Fibroblast of skin of scalp (primary cell): ENCODE measurements at regions not wholly inside any gene's neighbourhood (a gene's known extent, or its start where the extent isn't known, plus 50 kb on each side); places are given as distances from the start of the nearest gene placed in this dataset.
A peak's percentile ranks its signal among the peaks of the same experiment; 100 is the strongest.
"Not testable (repeated sequence)": the region's sequence is repeated elsewhere in the genome, so short reads cannot be mapped to it uniquely, and the experiment has no call there.

Experiments
- DNase-seq: peaks from one replicate; pipeline ENCODE4 v3.0.0-alpha.2; 2013

DNA sequence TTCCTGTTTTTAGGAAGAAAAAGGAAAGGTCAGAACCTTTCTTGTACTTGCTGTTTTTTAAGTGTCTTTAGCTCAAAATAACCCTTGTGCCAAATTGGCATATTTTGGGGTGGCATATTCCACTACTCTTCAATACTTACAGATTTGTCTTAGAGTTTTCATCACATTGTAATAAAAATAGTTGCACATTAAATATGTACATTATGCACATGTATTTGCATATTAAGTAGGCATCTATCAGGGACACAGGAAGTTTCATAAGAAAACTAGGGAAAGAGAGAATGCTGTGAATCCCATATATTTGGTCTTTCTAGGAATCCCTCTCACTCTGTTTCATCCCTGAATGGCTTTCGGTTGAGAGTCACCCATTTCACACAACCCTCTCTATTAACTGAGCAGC is 139.6 kb downstream of the LARP7 start:
- DNase-seq = no peak

DNA sequence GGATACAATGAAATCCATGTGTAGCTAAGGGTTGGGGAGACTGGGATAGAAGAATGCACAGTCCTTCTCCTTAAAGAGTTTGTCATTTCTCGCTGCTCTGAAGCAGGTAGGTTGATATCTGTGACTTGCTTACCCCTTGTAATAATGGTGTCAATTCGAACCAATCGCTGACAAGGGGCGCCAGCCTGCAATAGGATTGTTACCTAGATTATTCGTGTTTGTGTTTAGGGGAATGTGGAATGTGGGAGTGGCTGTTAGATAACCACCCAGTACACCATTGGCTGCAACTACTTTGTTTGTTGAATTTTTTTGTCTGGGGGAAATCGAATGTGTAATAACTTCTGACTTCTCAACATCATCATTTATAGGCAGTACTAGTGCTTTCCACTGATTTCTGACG is 141.6 kb downstream of the LARP7 start:
- no peak for DNase-seq

DNA sequence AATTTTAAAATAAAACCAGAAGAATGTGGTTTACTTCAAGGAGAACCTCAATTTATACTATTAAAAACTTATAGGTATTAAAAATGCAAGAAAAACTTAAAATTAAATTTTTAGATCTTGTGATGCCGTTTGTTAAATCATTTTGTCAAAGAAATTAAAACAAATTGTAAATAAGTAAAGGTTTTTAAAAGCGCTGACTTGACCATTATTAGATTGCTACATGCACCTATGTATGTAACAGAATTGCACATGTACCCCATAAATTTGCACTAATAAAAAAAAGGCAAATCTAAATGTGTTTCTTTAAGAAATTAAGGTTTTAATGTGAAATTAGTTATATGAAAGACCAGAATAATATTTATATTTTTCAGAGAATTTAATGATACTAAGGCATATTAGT is 156.1 kb downstream of the LARP7 start:
- DNase-seq = no peak

DNA sequence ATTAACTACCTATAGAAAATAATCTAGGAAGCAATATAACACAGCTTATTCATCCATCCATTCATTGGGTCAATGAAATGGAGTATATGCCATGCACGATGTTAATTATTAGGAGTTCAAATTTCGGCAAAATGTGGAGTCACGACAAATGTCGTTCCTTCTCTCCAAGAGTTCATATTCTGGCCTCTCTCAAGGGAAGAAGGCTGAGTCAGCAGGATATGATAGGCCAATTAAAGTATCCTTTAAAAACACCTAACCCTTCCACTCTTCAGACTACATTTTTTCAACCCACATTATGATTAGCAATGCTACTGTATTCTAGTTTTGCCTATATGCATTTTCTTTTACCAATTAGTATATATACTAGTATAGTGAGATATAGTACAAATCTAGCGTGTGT is 163.1 kb downstream of the LARP7 start:
- DNase-seq = no peak

DNA sequence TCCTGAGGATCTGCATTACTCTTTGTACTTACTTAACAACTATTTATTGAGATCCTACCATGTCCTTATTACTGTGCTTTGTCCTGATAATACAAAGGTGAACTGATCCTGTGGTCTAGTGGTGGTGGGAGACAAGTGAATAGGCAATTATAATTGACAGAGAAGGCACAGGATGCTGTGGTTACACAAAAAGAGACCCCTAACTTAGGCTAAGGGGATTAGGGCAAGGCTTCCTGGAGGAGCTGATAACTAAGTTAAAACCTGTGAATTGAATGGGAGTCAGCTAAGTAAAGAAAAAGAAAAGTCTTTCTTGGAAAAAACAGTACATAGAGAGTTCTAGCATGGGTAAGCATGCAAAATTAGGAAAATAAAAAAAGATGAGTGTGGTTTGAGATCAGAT is 164.4 kb downstream of the LARP7 start:
- DNase-seq = no peak

DNA sequence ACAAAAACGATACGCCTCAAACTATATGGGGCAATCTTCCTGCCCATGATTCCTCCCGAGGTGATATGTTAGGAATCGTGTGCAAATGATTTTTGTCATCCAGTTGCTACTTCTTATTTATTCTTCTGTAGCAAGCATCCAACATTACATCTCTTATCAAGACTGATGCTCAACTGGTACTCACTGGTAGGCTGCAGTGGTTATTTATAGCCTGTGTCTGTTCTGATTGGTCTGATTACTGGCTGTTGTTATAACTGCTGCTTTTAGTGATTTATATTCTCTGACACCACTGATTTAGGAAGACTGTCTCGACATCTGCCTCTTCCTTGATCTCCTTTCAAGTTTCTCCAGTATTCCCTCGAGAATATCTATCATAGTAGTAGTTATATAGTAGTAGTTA is 165.8 kb downstream of the LARP7 start:
- DNase-seq = no peak

DNA sequence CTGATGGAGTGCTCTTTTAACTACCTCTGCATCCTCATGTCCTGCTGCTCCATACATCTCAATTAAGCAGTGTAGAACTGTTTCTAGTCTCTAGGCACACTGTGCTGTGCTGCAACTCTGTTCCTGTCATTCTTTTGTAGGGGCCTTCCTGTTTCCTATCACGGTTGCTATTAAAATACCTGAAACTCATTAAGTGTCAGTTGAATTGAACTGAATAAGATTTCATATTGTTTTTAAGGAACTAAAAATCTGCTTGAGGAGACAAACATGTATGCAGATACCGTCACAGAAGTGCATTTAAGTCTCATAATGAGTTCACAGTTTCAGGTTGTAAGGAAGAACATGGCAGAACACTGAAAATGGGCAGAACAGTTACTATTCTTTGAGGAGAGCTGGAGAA is 170.1 kb downstream of the LARP7 start:
- DNase-seq = no peak

DNA sequence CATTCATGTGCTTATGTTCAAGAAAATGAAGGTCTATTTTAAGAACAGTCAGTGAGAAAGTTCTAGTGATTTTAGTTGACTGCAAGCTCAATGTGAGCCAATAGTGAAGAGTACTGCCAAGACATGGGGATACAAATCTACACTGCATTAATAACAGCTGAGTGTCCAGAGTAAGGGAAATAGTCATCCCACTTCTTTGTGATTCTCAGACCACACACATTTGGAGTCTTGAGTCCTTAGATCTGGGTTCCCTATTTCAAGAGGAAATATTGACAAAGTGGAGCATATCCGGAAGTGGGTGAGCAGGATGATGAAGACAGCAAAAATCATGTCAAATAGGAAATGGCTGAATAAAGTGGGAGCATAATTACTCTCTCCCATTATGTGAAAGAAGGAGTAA is 171.1 kb downstream of the LARP7 start:
- DNase-seq = no peak

DNA sequence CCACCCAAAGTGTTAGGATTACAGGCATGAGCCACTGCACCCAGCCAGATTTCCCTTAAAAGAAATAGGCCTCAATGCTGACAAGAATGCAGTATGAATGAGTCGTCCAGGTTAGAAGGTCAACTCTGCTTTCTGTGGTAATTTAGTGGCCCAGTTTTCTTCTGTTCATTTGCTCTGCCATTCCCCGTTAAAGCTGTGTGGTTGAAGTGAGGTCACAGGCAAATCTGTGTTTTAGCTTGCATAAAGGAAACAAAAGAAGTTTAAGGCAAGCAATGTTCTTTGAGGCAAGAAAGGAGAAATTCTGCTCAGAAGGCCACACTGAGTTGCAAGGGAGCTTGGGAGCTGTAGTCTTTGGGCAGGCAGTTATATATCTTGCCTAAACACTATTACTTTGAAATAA is 176.8 kb downstream of the LARP7 start:
- peak; percentile 45 for DNase-seq

DNA sequence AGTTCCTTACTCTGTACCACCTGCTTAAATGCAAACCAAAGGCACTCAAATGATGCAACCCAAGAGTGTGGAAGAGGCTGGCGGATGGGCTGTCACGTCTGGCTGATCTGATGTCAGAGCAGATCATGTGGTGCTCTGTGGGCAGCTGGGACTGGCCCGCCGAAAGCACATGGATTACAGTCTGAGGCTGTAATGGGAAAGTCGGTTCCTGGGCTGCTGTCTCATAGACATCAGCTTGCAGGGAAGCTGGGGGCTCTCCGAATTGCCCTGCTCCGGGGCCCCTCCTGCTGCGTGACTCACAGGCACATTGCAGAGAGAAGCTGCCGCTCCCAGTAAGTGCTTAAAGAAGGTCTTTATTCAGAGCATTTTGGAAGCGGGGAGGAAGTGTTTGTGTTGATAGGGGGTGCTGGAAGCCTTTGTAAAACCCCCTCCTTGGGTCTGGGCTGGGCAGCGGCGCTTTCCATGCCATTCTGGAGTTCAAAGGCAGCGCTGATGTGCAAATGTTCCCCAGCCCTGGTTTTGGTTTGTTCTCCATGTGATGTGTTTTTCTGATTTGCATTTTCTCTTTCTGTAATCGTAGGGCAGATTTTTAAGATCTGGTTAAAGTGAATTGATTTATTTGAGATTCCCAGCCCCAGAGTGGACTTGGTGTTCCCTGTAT is 181.1 kb downstream of the LARP7 start:
- DNase-seq = peak; percentile 92

DNA sequence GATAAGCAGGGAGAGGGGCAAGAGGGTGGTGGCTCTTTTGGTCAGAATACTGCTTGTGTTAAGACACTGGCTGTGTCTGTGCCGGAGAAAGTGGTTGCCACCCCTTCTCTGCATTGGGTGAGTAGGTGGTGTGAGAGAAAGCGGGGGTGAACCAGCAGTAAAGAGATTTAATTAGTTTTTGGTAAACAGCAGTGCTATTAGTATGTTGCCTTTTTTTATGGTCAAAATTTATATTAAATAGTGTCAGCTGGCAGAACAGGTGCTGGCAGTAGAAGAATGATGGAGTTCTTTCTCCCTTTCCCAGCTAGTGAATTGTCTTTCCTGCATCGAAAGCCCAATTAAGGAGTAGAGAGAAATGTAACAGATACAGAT is 181.6 kb downstream of the LARP7 start:
- DNase-seq = no peak

DNA sequence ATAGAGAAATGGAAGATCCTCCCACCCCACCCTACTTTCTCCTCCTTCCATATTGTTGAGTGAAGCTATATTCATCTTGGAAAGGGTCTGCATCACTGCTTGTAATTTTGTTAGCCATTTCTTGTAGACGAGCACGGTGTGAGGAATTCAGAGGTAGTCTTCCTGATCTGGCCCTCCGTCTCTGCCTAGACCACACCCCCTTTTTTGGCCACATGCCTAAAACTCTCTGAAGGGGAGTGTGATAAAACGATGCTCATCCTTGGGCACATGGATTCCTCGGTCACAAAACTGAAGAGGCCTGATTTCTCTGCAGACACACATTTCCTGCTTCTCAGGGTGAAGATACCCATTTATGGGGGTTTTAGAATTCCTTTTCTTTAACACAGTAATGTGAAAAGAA is 182.8 kb downstream of the LARP7 start:
- DNase-seq = no peak

DNA sequence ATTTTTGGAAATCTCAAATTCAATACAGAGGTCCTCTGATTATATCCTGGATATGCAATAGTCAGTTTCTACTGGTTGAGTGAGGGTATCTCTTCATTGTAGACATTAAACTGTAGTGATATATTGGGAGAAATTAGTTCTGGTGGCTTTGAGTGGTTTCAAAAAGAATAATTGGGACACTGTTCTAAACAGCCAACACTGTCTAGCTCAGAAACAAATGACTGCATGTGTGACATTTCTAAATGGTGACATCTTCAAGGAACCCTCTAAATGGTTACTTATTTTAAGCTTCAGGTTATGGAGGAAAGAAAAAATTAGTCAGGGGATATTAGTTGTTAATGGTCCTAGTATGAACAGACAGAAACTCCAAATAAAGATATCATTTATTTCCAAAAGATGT is 186.2 kb downstream of the LARP7 start:
- no peak for DNase-seq

DNA sequence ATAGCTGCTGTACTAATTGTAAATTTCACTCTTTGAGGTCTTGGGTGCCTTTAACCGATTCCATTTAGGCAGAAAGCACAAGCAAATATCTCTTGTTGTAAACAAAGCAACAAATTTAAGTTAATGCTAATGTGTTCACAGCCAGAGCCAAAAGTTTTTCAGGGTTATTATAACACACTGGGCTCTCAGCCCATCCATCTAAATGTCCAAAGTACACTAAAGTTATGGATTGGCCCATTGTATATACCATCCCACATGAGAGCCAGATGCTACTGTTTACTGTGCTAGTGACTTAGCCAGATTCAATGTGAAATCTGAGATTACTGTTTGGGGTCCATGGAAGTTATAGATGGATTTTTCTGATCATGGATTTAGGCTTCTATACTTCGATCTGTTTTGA is 186.7 kb downstream of the LARP7 start:
- DNase-seq = no peak

DNA sequence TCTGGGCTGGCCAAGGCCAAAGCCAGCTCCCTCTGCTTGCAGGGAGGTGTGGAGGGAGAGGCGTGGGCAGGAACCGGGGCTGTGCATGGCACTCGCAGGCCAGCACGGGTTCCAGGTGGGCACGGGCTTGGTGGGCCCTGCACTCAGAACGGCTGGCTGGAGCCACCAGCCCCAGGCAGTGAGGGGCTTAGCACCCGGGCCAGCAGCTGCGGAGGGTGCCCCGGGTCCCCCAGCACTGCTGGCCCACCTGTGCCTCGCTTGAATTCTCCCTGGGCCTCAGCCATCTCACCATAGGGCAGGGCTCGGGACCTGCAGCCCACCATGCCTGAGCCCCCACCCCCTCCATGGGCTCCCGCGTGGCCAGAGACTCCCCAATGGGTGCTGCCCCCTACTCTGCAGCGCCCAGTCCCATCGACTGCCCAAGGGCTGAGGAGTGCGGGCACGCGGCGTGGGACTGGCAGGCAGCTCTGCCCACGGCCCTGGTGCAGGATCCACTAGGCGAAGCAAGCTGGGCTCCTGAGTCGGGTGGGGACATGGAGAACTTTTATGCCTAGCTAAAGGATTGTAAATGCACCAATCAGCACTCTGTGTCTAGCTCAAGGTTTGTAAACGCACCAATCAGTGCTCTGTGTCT is 193.9 kb downstream of the LARP7 start:
- no peak for DNase-seq

DNA sequence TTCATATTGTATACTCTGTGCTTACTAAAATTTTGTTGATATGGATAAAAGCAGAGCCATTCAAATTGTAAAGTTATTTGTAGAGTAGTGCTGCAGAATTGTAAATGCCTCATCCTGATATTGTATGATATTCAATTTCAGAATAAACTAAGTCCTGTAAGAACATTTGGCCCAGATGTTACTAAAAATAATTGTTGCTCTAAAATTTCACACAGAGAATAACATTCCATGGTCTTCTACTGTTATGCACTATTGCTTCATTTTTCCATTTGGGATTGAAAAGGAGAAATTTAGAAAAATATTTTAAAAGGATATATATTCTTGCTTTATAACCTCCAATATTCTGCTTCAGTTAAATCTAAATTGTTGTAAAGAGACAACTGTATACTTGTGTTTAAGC is 195.6 kb downstream of the LARP7 start:
- no peak for DNase-seq

DNA sequence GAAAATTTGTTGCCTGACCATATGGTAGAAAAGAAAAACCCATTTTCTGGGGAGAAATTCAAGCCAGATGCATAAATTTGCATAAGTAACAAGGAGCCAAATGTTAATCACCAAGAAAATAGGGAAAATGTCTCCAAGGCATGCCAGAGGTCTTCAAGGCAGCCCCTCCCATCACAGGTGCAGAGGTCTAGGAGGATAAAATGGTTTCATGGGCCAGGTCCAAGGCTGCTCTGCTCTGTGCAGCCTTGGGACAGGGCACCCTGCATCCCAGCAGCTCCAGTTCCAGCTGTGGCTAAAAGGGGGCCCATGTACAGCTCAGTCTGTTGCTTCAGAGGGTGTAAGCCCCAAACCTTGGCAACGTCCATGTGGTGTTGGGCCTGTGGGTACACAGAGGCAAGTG is 200.0 kb downstream of the LARP7 start:
- DNase-seq = no peak

DNA sequence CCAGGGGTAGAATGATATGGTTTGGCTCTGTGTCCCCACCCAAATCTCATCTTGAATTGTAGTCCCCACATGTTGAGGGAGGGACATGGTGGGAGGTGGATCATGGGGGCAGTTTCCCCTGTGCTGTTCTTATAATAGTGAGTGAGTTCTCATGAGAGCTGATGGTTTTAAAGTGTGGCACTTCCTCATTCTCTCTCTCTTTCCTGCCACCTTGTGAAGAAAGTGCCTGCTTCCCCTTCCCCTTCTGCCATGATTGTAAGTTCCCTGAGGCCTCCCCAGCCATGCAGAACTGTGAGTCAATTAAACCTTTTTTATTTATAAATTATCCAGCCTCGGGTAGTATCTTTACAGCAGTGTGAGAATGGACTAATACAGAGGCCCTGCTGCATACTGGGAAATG is 201.1 kb downstream of the LARP7 start:
- DNase-seq = not testable (repeated sequence)

DNA sequence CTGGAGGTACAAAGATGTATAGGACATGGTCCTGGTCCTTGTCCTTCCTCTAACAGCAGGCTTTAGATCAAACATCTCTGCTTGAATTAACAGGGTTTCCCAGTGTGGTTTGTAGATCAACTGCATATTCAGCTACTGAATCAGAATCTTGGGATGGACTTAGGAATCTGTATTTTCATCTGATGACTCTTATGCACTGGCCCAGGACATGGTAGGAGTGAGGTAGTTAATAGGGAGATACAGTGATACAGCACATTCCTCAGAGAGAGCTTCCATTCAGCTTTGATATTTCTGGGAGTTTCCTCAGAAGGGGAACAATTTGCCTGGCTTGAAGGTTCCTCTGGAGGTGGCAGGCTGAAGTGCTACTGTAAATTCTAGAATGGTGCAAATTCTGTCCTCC is 203.1 kb downstream of the LARP7 start:
- DNase-seq = peak; percentile 50

DNA sequence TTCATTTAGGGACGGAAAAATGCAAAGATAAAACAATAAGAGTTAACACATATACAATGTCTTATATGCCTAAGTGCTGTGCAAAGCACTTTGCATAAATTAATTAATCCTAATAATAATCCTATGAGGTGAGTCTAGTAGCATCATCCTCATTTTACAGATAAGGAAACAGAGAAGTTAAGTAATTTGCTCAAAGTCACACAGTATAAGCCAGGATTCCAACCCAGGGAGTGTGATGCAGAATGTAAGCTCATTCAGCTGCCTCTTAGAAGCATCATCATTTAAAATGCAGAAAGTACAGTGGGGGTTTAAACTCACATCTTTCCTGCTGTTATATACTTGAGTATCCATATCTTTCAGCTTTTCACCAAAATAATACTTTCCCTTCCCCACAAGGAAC is 203.7 kb downstream of the LARP7 start:
- DNase-seq = no peak

DNA sequence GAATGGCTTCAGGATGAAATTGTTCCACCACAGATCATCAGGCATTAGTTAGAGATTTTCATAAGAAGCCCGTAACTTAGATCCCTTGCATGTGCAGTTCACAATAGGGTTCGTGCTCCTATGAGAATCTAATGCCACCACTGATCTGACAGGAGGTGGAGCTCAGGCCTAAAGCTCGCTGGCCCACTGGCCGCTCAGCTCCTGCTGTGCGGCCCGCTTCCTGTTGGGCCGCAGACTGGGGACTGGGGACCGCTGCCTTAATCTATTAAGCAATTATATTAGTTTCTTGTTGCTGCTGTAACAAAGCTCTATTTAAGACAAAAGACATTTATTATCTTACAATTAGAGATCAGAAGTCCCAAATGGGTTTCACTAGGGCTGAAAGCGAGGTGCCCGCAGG is 205.6 kb downstream of the LARP7 start:
- DNase-seq = no peak

DNA sequence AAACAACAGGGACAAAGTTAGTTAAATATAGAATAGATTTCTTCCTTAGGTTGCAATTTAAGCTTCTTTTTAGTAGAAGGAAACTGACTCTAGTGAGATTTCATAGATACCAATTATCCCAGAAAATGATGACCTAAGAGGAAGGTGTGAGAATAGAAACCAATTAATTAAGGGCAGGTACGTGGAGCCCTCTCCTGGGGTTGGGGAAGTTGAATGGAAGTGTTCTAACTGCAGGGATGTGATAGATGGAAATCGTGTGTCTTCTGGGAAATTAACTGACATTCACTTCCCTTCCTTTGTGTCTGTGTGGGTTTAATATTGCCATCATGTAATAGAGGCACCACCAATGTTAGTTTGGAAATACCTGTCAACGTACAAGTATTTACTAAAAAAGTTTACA is 204.1 kb upstream of the ANK2 start:
- no peak for DNase-seq

DNA sequence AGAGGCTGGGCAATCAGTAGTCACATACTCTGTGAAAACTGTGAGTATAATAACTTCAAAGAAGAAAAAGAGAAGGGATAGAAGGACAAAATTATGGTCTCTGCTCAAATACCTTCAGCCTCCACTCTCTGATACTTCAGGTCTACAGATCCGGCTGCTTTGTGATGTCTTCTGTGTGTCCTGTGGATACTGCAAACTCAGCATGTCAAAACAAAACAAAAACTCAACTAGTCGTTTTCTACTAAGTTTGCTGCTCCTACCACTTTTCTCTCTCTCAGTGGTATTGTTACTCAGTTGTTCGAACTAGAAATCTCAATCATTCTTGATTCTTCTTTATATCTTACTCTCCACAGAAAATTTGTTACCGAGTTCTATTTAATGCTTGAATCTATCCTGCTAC is 202.4 kb upstream of the ANK2 start:
- no peak for DNase-seq

DNA sequence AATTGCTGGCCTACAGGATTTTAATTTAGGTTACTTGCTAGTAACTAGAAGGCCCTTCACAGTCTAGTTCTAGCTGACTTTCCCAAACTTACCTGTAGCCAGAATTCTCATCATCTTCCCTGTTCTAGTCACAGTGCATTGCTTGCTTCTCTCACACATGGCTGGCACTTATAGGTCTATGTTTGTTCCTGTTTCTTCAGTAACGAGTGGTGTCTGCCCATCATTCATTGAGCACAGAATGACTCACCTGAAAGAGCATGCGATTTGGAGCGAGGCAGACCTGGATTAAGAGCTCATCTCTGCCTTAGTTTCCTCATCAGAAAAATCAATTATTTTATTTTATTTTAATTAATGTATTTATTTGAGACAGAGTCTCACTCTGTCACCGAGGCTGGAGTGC is 201.7 kb upstream of the ANK2 start:
- DNase-seq = no peak

DNA sequence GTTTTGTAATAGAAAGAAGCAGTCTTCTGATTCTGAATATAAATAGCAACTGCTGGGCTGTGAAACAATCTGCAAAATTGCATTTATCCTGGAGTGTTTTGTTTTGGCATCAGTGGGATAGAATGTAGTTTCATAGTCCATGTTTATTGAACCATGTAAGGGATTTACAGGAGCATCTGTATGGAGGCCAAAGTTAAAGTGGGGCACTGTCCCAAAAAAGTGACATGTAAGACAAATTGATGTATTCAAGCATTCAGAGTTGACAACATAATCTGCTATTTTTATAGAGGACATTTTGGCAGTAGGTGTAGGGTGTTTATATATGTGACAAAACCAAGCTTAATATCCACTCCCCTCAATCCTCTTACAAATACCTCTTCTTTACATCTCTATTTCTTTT is 200.5 kb upstream of the ANK2 start:
- no peak for DNase-seq
